Upper lobe of left lung (tissue), 4 donors: ENCODE measurements at regions not wholly inside any gene's neighbourhood (a gene's known extent, or its start where the extent isn't known, plus 50 kb on each side); places are given as distances from the start of the nearest gene placed in this dataset.

Source experiments
- EP300 ChIP-seq, 4 donors: sonication (generic); formaldehyde crosslinking; IDR thresholded peaks; one replicate each; pipeline ENCODE4 v1.5.1; 2017; ENCODE audit warnings: antibody characterized with exemption in 4 of 4, control low read depth in 2 of 4
- POLR2A ChIP-seq, 4 donors: fragments of 450-650 bp; IDR thresholded peaks; one replicate each; pipeline ENCODE4 v1.5.1; 2016 to 2017; ENCODE audit warnings: antibody characterized with exemption in 4 of 4, mild to moderate bottlenecking in 2 of 4
- POLR2AphosphoS5 ChIP-seq, 2 donors: sonication (generic); formaldehyde crosslinking; IDR thresholded peaks; one replicate each; pipeline ENCODE4 v1.5.1; 2017; ENCODE audit warnings: antibody characterized with exemption in 2 of 2
- TF ChIP-seq, protein P1 (sequence below), 6 experiments: fragments of 450-650 bp in 4 of 6; fragments of 200-600 bp in 2 of 6; sonication (generic) in 2 of 6; IDR thresholded peaks; one replicate each; pipeline ENCODE4 v1.5.1; 2016 to 2019; ENCODE audit warnings: antibody characterized with exemption in 6 of 6

DNA sequence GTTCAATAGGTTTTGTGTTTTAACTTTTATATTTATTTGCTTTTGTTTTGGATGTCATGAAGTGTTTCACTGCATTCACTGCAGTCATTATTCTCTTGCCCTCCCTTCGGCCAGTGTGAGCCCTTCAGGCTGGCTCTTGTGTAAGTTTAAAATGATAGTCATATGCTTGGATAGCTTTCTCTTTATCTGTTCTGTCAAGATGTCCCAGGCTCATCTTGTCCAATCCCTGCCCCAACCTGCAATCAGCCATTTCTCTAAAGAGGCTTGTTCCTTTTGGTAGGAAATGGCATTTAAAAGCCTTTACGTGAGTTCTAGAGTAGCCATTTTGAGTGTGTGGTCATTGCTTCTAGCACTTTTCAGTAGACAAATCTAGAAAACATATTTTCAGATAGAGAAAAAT is 238.0 kb upstream of the SLC39A10 start:
- TF ChIP-seq, protein P1, sequence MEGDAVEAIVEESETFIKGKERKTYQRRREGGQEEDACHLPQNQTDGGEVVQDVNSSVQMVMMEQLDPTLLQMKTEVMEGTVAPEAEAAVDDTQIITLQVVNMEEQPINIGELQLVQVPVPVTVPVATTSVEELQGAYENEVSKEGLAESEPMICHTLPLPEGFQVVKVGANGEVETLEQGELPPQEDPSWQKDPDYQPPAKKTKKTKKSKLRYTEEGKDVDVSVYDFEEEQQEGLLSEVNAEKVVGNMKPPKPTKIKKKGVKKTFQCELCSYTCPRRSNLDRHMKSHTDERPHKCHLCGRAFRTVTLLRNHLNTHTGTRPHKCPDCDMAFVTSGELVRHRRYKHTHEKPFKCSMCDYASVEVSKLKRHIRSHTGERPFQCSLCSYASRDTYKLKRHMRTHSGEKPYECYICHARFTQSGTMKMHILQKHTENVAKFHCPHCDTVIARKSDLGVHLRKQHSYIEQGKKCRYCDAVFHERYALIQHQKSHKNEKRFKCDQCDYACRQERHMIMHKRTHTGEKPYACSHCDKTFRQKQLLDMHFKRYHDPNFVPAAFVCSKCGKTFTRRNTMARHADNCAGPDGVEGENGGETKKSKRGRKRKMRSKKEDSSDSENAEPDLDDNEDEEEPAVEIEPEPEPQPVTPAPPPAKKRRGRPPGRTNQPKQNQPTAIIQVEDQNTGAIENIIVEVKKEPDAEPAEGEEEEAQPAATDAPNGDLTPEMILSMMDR (IDR thresholded peaks at IDR 0.05): no peak
- TF ChIP-seq POLR2AphosphoS5 (IDR thresholded peaks at IDR 0.05): no peak
- no peak for TF ChIP-seq EP300 (IDR thresholded peaks at IDR 0.05)
- TF ChIP-seq POLR2A (IDR thresholded peaks at IDR 0.05): no peak
